NCI-H128 (cell line): ENCODE measurements at regions not wholly inside any gene's neighbourhood (a gene's known extent, or its start where the extent isn't known, plus 50 kb on each side); places are given as distances from the start of the nearest gene placed in this dataset.
"Not testable (repeated sequence)": the region's sequence is repeated elsewhere in the genome, so short reads cannot be mapped to it uniquely, and the experiment has no call there.

ENCODE experiments used
- DNase-seq: peaks from one replicate; lab custom pipeline; 2025; ENCODE audit not compliant: unreplicated experiment; lab: John Stamatoyannopoulos, UW

GRCh38 chr12:111122458-111122878 lies 202.1 kb upstream of the MYL2 start:
- no peak for DNase-seq

GRCh38 chr12:111121840-111122239 lies 201.5 kb upstream of the MYL2 start:
- DNase-seq: no peak

GRCh38 chr12:111120578-111120977 lies 200.2 kb upstream of the MYL2 start:
- DNase-seq: no peak

GRCh38 chr12:111117017-111117416 lies 196.6 kb upstream of the MYL2 start:
- DNase-seq: no peak

GRCh38 chr12:111113313-111113712 lies 192.9 kb upstream of the MYL2 start:
- DNase-seq: not testable (repeated sequence)

GRCh38 chr12:111112311-111113098 lies 192.1 kb upstream of the MYL2 start:
- DNase-seq: no peak

- DNase-seq: no peak
These were observed 191.3 kb upstream of the MYL2 start for GRCh38 chr12:111111681-111112080.

GRCh38 chr12:111110556-111110955 lies 190.2 kb upstream of the MYL2 start:
- DNase-seq: no peak

- no peak for DNase-seq
These were observed 188.3 kb upstream of the MYL2 start for GRCh38 chr12:111108726-111109125.

- no peak for DNase-seq
These were observed 187.2 kb upstream of the MYL2 start for GRCh38 chr12:111107392-111108178.

- DNase-seq: no peak
These were observed 184.9 kb upstream of the MYL2 start for GRCh38 chr12:111105294-111105693.

- DNase-seq: no peak
These were observed 183.2 kb upstream of the MYL2 start for GRCh38 chr12:111103583-111103982.

- no peak for DNase-seq
These were observed 181.8 kb upstream of the MYL2 start for GRCh38 chr12:111102102-111102739.

GRCh38 chr12:111101003-111101402 lies 180.6 kb upstream of the MYL2 start:
- no peak for DNase-seq

GRCh38 chr12:111100554-111100953 lies 180.2 kb upstream of the MYL2 start:
- DNase-seq: no peak

- DNase-seq: no peak
These were observed 179.6 kb upstream of the MYL2 start for GRCh38 chr12:111100003-111100402.

GRCh38 chr12:111099186-111099585 lies 178.8 kb upstream of the MYL2 start:
- DNase-seq: no peak

GRCh38 chr12:111094157-111095010 lies 174.0 kb upstream of the MYL2 start:
- DNase-seq: no peak

GRCh38 chr12:111093428-111094142 lies 173.2 kb upstream of the MYL2 start:
- DNase-seq: no peak

GRCh38 chr12:111091051-111091450 lies 170.7 kb upstream of the MYL2 start:
- no peak for DNase-seq
